ENCODE measurements at regions not wholly inside any gene's neighbourhood (a gene's known extent, or its start where the extent isn't known, plus 50 kb on each side); places are given as distances from the start of the nearest gene placed in this dataset.
"Not testable (repeated sequence)": the region's sequence is repeated elsewhere in the genome, so short reads cannot be mapped to it uniquely, and the experiment has no call there.

DNA sequence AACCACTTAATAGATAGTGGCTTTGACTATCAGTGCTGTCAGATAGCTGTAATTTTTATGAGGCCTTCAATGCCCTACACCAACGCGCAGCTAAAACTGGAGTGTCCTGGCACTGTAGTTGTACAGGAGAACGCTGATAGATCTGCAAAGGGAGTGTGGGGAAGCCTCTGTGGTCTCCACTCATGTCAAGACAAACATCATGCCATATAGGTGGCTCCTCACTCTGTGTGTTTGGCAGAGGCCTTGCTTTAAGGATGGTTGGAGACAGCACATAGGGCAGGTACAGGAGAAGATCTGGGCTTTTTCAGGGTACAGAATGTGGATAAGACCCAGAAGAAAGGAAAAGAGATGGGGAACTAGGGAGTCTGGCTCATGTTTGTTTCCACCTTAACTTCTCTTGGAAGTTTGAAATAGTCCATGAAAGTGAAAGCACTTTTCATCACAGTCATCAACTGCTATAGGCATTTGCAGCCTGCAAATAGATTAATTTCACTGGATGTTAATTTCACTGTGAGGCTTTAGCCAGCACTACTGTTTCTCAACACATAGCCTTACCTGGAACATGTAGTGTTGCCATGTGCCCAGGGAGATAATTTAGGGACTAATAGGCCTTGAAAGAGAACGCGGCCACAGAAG, 425.8 kb upstream of the TBL1XR1 start:
- peaks cover 70% of the 10 kb centered on the region for H3K4me1 Mint-ChIP-seq
- H3K9me3 Mint-ChIP-seq: peaks cover 17% of the 10 kb centered on the region
- H3K27me3 Mint-ChIP-seq (ENCODE audit: low read depth): peaks cover 5% of the 10 kb centered on the region
- H3K36me3 Mint-ChIP-seq (ENCODE audit: low read depth): peaks cover 10% of the 10 kb centered on the region
- H3K27ac Mint-ChIP-seq: peak overlapping the region; percentile 41 to 45 (median 42)
- TF ChIP-seq, protein P1, sequence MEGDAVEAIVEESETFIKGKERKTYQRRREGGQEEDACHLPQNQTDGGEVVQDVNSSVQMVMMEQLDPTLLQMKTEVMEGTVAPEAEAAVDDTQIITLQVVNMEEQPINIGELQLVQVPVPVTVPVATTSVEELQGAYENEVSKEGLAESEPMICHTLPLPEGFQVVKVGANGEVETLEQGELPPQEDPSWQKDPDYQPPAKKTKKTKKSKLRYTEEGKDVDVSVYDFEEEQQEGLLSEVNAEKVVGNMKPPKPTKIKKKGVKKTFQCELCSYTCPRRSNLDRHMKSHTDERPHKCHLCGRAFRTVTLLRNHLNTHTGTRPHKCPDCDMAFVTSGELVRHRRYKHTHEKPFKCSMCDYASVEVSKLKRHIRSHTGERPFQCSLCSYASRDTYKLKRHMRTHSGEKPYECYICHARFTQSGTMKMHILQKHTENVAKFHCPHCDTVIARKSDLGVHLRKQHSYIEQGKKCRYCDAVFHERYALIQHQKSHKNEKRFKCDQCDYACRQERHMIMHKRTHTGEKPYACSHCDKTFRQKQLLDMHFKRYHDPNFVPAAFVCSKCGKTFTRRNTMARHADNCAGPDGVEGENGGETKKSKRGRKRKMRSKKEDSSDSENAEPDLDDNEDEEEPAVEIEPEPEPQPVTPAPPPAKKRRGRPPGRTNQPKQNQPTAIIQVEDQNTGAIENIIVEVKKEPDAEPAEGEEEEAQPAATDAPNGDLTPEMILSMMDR (IDR thresholded peaks at IDR 0.05; ENCODE audit: unreplicated experiment in 3 of 3): no peak
- peak overlapping the region in 1 of 3 experiments; percentile 9 for H3K4me3 Mint-ChIP-seq

DNA sequence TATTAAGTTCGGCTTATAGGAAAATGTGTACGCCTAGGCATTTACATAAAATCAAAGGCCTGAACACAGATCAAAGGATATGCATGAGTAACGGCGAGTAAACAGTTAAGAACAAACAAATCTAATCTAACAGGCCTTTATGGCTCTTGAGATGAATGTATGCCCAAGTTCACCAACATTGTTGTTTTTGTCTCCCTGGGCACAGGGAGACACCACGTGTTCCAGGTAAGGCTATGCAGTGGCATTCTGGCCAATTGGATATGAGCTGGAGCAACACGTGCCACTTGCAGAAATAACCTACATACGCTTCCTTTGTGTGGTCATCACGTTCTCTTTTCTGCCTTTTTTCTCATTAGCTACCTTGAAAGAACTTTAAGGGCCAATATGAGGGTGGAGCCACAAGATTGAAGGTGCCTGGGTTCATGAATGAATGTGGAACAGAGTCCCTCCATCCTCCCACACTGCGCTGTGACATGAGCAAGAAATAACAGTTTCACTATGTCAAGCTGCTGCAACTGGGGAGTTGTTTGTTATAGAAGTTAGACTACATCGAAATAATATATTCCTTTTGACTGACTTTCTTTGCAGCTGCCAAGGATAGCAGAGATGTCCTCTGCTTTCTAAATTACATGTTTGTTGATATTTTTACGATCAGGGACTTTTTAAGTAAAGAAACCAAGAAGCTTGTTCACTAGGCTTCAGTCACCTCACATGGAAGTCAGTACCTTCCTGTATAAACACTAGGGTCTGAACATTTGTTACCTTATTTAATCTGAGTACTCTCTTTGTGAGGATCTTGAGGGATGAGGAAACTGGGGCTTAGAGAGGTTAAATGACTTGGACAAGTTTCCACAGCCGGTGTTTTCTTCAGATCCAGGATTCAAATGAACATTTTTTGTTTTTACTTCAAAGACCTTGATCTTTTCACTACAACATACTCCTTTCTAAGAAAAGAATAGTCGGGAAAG, 427.5 kb upstream of the TBL1XR1 start:
- peaks cover 12% of the 10 kb centered on the region for H3K36me3 Mint-ChIP-seq (ENCODE audit: low read depth)
- peaks cover 55% of the 10 kb centered on the region for H3K4me1 Mint-ChIP-seq
- TF ChIP-seq, protein P1 (IDR thresholded peaks at IDR 0.05; ENCODE audit: unreplicated experiment in 3 of 3): no peak
- H3K4me3 Mint-ChIP-seq: no peak overlapping the region
- H3K27me3 Mint-ChIP-seq (ENCODE audit: low read depth): peaks cover 5% of the 10 kb centered on the region
- H3K9me3 Mint-ChIP-seq: peaks cover 20% of the 10 kb centered on the region
- peak overlapping the region; percentile 52 to 73 (median 72) for H3K27ac Mint-ChIP-seq

DNA sequence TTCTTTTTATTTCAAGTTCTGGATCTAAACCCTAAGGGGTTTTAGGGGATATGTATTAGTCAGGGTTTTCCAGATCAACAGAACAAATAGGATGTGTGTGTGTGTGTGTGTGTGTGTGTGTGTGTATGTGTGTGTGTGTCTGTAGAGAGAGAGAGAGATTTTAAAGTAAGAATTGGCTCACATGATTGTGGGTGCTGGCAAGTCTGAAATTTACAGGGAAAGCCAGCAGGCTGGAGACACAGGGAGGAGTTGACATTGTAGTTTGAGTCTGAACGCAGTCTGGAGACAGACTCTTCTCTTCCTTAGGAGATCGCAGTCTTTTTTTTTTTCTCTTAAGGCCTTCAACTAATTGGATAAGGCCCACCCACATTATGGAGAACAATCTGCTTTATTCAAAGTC, 428.8 kb upstream of the TBL1XR1 start:
- Mint-ChIP-seq H3K27me3 (ENCODE audit: low read depth) (peaks cover 5% of the 10 kb centered on the region), H3K9me3 (peaks cover 20% of the 10 kb centered on the region), H3K36me3 (ENCODE audit: low read depth) (peaks cover 12% of the 10 kb centered on the region), H3K4me1 (peaks cover 48% of the 10 kb centered on the region), H3K4me3 (no peak overlapping the region), H3K27ac (no peak overlapping the region)
- TF ChIP-seq, protein P1 (IDR thresholded peaks at IDR 0.05; ENCODE audit: unreplicated experiment in 3 of 3): no peak

DNA sequence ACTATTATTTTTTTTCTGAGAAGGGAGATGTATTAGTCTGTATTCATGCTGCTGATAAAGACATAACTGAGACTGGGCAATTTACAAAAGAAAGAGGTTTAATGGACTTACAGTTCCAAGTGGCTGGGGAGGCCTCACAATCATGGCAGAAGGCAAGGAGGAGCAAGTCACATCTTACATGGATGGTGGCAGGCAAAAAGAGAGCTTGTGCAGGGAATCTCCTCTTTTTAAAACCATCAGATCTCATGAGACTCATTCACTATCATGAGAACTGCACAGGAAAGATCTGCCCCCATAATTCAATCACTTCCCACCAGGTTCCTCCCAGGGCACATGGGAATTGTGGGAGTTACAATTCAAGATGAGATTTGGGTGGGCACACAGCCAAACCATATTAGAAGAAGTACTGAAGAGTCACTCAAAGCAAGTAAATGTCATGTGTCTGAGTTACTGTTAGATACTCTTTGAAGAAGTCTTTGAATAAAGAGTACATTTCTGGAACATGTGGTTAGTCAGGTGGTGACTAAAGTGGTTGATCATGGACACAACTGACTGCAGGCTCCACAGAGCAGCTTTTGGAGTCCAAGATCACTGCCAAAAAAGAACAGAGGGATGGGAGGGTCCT, 430.9 kb upstream of the TBL1XR1 start:
- H3K27ac Mint-ChIP-seq; H3K4me3 Mint-ChIP-seq; H3K27me3 Mint-ChIP-seq (ENCODE audit: low read depth): not testable (repeated sequence)
- peaks cover 12% of the 10 kb centered on the region for H3K36me3 Mint-ChIP-seq (ENCODE audit: low read depth)
- H3K9me3 Mint-ChIP-seq: peaks cover 18% of the 10 kb centered on the region
- peaks cover 27% of the 10 kb centered on the region for H3K4me1 Mint-ChIP-seq

DNA sequence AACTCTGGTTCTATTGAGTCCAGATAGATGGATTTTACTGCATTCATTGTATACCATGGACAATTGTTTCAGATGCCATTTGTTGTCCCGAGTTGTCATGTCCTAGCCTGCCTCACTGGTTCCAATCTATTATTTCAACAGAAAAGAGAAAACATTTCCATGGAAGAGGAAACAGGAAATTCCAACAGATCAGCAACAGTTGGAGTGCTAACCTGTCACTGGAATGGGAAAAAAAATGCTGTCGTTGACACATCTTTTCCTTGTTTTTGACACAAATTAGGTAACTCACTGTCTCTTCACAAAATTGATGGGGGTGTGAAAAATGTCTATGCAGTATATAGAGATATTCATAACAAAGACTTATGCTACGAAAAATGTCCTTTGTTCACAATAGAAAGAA, 432.0 kb upstream of the TBL1XR1 start:
- H3K27me3 Mint-ChIP-seq (ENCODE audit: low read depth): peaks cover 5% of the 10 kb centered on the region
- peaks cover 12% of the 10 kb centered on the region for H3K36me3 Mint-ChIP-seq (ENCODE audit: low read depth)
- peaks cover 20% of the 10 kb centered on the region for H3K9me3 Mint-ChIP-seq
- H3K27ac Mint-ChIP-seq: no peak overlapping the region
- H3K4me1 Mint-ChIP-seq: peaks cover 21% of the 10 kb centered on the region
- TF ChIP-seq, protein P1 (IDR thresholded peaks at IDR 0.05; ENCODE audit: unreplicated experiment in 3 of 3): no peak
- H3K4me3 Mint-ChIP-seq: no peak overlapping the region

DNA sequence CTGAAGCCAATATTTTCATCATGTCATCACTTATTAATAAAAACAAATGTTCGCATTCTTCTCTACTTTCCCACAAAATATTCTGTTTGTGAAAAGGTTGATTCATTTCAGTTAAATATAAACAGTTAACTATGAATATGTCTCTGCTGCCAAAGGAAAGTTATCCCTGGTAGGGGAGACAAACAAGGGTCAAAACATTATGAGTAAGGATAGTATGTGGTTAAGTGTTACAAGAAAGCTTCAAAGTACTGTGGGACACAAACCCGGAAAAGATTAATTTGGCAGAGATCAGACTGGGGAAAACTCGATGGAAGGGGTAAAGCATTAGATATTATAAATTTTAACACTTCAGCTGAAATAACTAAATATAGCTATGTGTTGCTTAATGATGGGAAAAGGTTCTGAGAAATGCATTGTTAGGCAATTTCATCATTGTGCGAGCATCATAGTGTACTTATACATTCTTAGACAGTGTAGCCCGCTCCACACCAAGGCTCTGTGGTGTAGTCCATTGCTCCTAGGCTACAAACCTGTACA, 436.5 kb upstream of the TBL1XR1 start:
- H3K4me1 Mint-ChIP-seq: peaks cover 5% of the 10 kb centered on the region
- TF ChIP-seq, protein P1 (IDR thresholded peaks at IDR 0.05; ENCODE audit: unreplicated experiment in 3 of 3): no peak
- peaks cover 11% of the 10 kb centered on the region for H3K36me3 Mint-ChIP-seq (ENCODE audit: low read depth)
- no peaks in the 10 kb centered on the region for H3K27me3 Mint-ChIP-seq (ENCODE audit: low read depth)
- no peak overlapping the region for H3K4me3 Mint-ChIP-seq
- peak overlapping the region in 1 of 3 experiments; percentile 14 for H3K27ac Mint-ChIP-seq
- peaks cover 26% of the 10 kb centered on the region for H3K9me3 Mint-ChIP-seq

DNA sequence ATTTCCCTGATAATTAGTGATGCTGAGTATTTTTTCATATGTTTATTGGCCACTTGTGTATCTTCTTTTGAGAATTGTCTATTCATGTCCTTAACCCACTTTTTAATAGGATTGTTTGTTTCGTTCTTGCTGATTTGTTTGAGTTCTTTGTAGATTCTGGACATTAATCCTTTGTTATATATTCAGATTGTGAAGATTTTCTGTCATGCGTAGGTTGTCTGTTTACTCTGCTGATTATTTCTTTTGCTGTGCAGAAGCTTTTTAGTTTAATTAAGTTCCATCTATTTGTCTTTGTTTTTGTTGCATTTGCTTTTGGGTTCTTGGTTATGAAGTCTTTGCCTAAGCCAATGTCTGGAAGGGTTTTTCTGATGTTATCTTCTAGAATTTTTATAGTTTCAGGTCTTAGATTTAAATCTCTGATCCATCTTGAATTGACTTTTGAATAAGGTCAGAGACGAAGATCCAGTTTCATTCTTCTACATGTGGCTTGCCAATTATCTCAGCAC, 438.4 kb upstream of the TBL1XR1 start:
- peaks cover 32% of the 10 kb centered on the region for H3K9me3 Mint-ChIP-seq
- H3K4me1 Mint-ChIP-seq; H3K27ac Mint-ChIP-seq; H3K27me3 Mint-ChIP-seq (ENCODE audit: low read depth); H3K4me3 Mint-ChIP-seq: not testable (repeated sequence)
- H3K36me3 Mint-ChIP-seq (ENCODE audit: low read depth): peaks cover 11% of the 10 kb centered on the region

Measured in nephron (organoid).